ENCODE measurements at regions not wholly inside any gene's neighbourhood (a gene's known extent, or its start where the extent isn't known, plus 50 kb on each side); places are given as distances from the start of the nearest gene placed in this dataset.

GRCh38 chr6:139475646-139476045 is 101.2 kb upstream of the CITED2 start:
- H3K9me3 ChIP-seq (ENCODE audit: control insufficient read depth, insufficient read depth, low read depth, low read length): no peaks in the 10 kb centered on the region
- H3K27ac ChIP-seq (ENCODE audit: low read depth, low read length): no peak overlapping the region
- no peaks in the 10 kb centered on the region for H3K36me3 ChIP-seq (ENCODE audit: control insufficient read depth, insufficient read depth, low read length)
- peaks cover 75% of the 10 kb centered on the region for H3K4me1 ChIP-seq (ENCODE audit: control insufficient read depth, insufficient read depth, low read length)
- no peaks in the 10 kb centered on the region for H3K27me3 ChIP-seq (ENCODE audit: control insufficient read depth, insufficient read depth, low read length)
- no peak overlapping the region for H3K4me3 ChIP-seq (ENCODE audit: low read depth, low read length)
- H3K9ac ChIP-seq (ENCODE audit: low read length): no peak overlapping the region

DNA sequence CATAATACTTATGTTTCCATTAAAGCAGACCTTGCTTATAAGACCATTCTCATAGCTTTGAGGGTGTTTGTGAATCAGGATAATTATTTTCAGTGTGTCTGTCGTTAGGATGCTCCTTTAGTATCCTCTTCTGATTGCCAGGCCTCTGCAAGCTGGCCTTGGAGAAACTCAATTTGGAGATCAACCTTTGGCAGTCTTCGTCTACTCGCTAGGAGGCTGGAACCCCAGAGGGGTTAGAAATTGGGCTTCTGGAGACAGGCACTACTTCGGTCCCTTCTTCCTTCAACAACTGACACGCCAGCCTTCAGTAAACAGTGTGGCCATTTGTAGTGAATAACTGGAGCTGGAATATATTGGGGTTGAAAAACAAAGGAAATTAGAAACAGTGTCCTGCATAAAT is 100.8 kb upstream of the CITED2 start:
- Histone ChIP-seq H3K27ac (ENCODE audit: low read depth, low read length) (no peak overlapping the region), H3K4me3 (ENCODE audit: low read depth, low read length) (no peak overlapping the region), H3K4me1 (ENCODE audit: control insufficient read depth, insufficient read depth, low read length) (peaks cover 71% of the 10 kb centered on the region), H3K36me3 (ENCODE audit: control insufficient read depth, insufficient read depth, low read length) (no peaks in the 10 kb centered on the region), H3K9ac (ENCODE audit: low read length) (no peak overlapping the region), H3K27me3 (ENCODE audit: control insufficient read depth, insufficient read depth, low read length) (no peaks in the 10 kb centered on the region), H3K9me3 (ENCODE audit: control insufficient read depth, insufficient read depth, low read depth, low read length) (no peaks in the 10 kb centered on the region)

GRCh38 chr6:139474145-139475108 is 100.0 kb upstream of the CITED2 start:
- Histone ChIP-seq H3K36me3 (ENCODE audit: control insufficient read depth, insufficient read depth, low read length) (no peaks in the 10 kb centered on the region), H3K4me1 (ENCODE audit: control insufficient read depth, insufficient read depth, low read length) (peaks cover 63% of the 10 kb centered on the region), H3K27ac (ENCODE audit: low read depth, low read length) (peak overlapping the region; percentile 40; the same call in 1 of the 2 replicates), H3K9ac (ENCODE audit: low read length) (peak overlapping the region; percentile 39), H3K9me3 (ENCODE audit: control insufficient read depth, insufficient read depth, low read depth, low read length) (no peaks in the 10 kb centered on the region), H3K27me3 (ENCODE audit: control insufficient read depth, insufficient read depth, low read length) (no peaks in the 10 kb centered on the region), H3K4me3 (ENCODE audit: low read depth, low read length) (peak overlapping the region; percentile 17; the same call in 1 of the 2 replicates)

DNA sequence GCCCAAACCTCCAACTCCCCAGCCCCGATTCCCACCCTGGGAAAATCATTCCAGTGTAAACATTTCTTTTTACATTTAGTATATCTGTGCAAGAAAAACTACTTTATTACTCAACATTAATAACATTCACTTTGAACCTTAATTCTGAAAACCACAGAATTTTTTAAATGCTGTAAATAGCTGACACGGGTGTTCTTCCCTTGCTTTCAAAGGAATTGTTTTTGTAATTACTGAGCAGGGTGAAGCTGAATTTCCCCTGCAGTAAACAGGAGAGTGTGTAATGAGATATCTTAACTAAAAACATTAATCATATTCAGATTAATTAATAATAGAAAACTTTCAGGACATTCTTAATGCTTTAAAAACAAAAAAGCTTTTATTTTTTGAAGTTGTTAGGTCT is 99.3 kb upstream of the CITED2 start:
- peaks cover 58% of the 10 kb centered on the region for H3K4me1 ChIP-seq (ENCODE audit: control insufficient read depth, insufficient read depth, low read length)
- no peaks in the 10 kb centered on the region for H3K27me3 ChIP-seq (ENCODE audit: control insufficient read depth, insufficient read depth, low read length)
- peak overlapping the region; percentile 40; the same call in 1 of the 2 replicates for H3K27ac ChIP-seq (ENCODE audit: low read depth, low read length)
- no peaks in the 10 kb centered on the region for H3K9me3 ChIP-seq (ENCODE audit: control insufficient read depth, insufficient read depth, low read depth, low read length)
- H3K9ac ChIP-seq (ENCODE audit: low read length): no peak overlapping the region
- no peak overlapping the region for H3K4me3 ChIP-seq (ENCODE audit: low read depth, low read length)
- H3K36me3 ChIP-seq (ENCODE audit: control insufficient read depth, insufficient read depth, low read length): no peaks in the 10 kb centered on the region

- Histone ChIP-seq H3K4me1 (ENCODE audit: control insufficient read depth, insufficient read depth, low read length) (peaks cover 59% of the 10 kb centered on the region), H3K9me3 (ENCODE audit: control insufficient read depth, insufficient read depth, low read depth, low read length) (no peaks in the 10 kb centered on the region), H3K27ac (ENCODE audit: low read depth, low read length) (no peak overlapping the region), H3K4me3 (ENCODE audit: low read depth, low read length) (no peak overlapping the region), H3K9ac (ENCODE audit: low read length) (no peak overlapping the region), H3K27me3 (ENCODE audit: control insufficient read depth, insufficient read depth, low read length) (no peaks in the 10 kb centered on the region), H3K36me3 (ENCODE audit: control insufficient read depth, insufficient read depth, low read length) (no peaks in the 10 kb centered on the region)
Measured at GRCh38 chr6:139473231-139473701, 98.8 kb upstream of the CITED2 start.

GRCh38 chr6:139472351-139473015 is 98.0 kb upstream of the CITED2 start:
- Histone ChIP-seq H3K27me3 (ENCODE audit: control insufficient read depth, insufficient read depth, low read length) (no peaks in the 10 kb centered on the region), H3K36me3 (ENCODE audit: control insufficient read depth, insufficient read depth, low read length) (no peaks in the 10 kb centered on the region), H3K4me1 (ENCODE audit: control insufficient read depth, insufficient read depth, low read length) (peaks cover 56% of the 10 kb centered on the region), H3K9ac (ENCODE audit: low read length) (no peak overlapping the region), H3K27ac (ENCODE audit: low read depth, low read length) (no peak overlapping the region; the same call in 1 of the 2 replicates), H3K4me3 (ENCODE audit: low read depth, low read length) (no peak overlapping the region), H3K9me3 (ENCODE audit: control insufficient read depth, insufficient read depth, low read depth, low read length) (no peaks in the 10 kb centered on the region)

GRCh38 chr6:139470997-139471396 is 96.5 kb upstream of the CITED2 start:
- Histone ChIP-seq H3K9me3 (ENCODE audit: control insufficient read depth, insufficient read depth, low read depth, low read length) (no peaks in the 10 kb centered on the region), H3K36me3 (ENCODE audit: control insufficient read depth, insufficient read depth, low read length) (no peaks in the 10 kb centered on the region), H3K27ac (ENCODE audit: low read depth, low read length) (no peak overlapping the region), H3K4me1 (ENCODE audit: control insufficient read depth, insufficient read depth, low read length) (peaks cover 42% of the 10 kb centered on the region), H3K4me3 (ENCODE audit: low read depth, low read length) (no peak overlapping the region), H3K27me3 (ENCODE audit: control insufficient read depth, insufficient read depth, low read length) (no peaks in the 10 kb centered on the region), H3K9ac (ENCODE audit: low read length) (no peak overlapping the region)

DNA sequence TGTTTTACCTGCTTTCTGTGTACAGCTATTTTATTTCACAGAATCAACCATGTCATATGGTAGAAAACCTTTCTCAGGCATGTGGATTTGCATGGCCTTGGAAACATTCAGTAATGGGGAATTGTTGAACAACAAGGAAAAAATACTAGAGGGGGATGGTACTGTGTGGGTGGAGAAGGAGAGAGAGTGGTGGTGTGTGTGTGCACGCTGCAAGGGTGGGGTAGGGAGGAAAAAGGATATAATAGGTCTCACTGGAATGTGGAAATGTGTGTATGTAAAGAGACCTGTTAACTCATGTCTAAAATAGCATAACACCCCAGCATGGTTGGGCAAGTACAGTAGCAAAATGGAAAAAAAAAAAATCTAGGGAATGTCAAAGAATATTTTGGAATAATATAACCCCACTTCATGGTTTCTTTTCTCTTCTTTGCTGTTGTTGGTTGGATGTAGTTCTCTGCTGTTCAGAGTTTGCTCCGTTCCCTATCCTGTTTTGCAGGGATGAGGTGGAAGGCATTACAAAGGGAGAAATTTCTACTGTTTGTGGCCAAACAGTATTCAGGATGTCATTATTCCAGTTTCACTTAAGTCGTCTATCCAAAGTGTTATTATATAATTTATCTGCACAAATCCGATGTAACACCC is 93.9 kb upstream of the CITED2 start:
- H3K4me1 ChIP-seq (ENCODE audit: control insufficient read depth, insufficient read depth, low read length): peaks cover 16% of the 10 kb centered on the region
- H3K9me3 ChIP-seq (ENCODE audit: control insufficient read depth, insufficient read depth, low read depth, low read length): no peaks in the 10 kb centered on the region
- H3K4me3 ChIP-seq (ENCODE audit: low read depth, low read length): no peak overlapping the region
- H3K27ac ChIP-seq (ENCODE audit: low read depth, low read length): no peak overlapping the region
- no peaks in the 10 kb centered on the region for H3K36me3 ChIP-seq (ENCODE audit: control insufficient read depth, insufficient read depth, low read length)
- H3K9ac ChIP-seq (ENCODE audit: low read length): no peak overlapping the region
- no peaks in the 10 kb centered on the region for H3K27me3 ChIP-seq (ENCODE audit: control insufficient read depth, insufficient read depth, low read length)

- Histone ChIP-seq H3K4me1 (ENCODE audit: control insufficient read depth, insufficient read depth, low read length) (peaks cover 2% of the 10 kb centered on the region; the same call in 1 of the 2 replicates), H3K9ac (ENCODE audit: low read length) (no peak overlapping the region), H3K4me3 (ENCODE audit: low read depth, low read length) (no peak overlapping the region), H3K9me3 (ENCODE audit: control insufficient read depth, insufficient read depth, low read depth, low read length) (no peaks in the 10 kb centered on the region), H3K27ac (ENCODE audit: low read depth, low read length) (no peak overlapping the region), H3K36me3 (ENCODE audit: control insufficient read depth, insufficient read depth, low read length) (no peaks in the 10 kb centered on the region), H3K27me3 (ENCODE audit: control insufficient read depth, insufficient read depth, low read length) (no peaks in the 10 kb centered on the region)
Measured at GRCh38 chr6:139457476-139457875, 83.0 kb upstream of the CITED2 start.

GRCh38 chr6:139452148-139452876 is 77.9 kb upstream of the CITED2 start:
- Histone ChIP-seq H3K4me1 (ENCODE audit: control insufficient read depth, insufficient read depth, low read length) (peaks cover 26% of the 10 kb centered on the region), H3K27ac (ENCODE audit: low read depth, low read length) (no peak overlapping the region), H3K9ac (ENCODE audit: low read length) (no peak overlapping the region)

More at GRCh38 chr6:139452148-139452876, 77.9 kb upstream of the CITED2 start:
- no peaks in the 10 kb centered on the region for H3K36me3 ChIP-seq (ENCODE audit: control insufficient read depth, insufficient read depth, low read length)
- H3K4me3 ChIP-seq (ENCODE audit: low read depth, low read length): no peak overlapping the region
- no peaks in the 10 kb centered on the region for H3K27me3 ChIP-seq (ENCODE audit: control insufficient read depth, insufficient read depth, low read length)
- H3K9me3 ChIP-seq (ENCODE audit: control insufficient read depth, insufficient read depth, low read depth, low read length): no peaks in the 10 kb centered on the region
